HCT116 (cell line): ENCODE measurements at regions not wholly inside any gene's neighbourhood (a gene's known extent, or its start where the extent isn't known, plus 50 kb on each side); places are given as distances from the start of the nearest gene placed in this dataset.

Experiments
- ATAC-seq: fragments of 200-7000 bp; cut with Tn5 transposase; 2 replicates; pipeline ENCODE4 v1.9.1; 2020; ENCODE audit warnings: mild to moderate bottlenecking, moderate library complexity
- BruUV-seq: library from RNA; stranded (reverse); fragments of 400-500 nt; replicated peaks from 2 replicates; lab custom pipeline; 2021; lab: Mats Ljungman, UMichigan
- CTCF ChIA-PET: fragments of 300-600 bp; sonication (Branson Sonifier 250); formaldehyde crosslinking; loops from one replicate; lab custom pipeline; 2021; ENCODE audit warnings: antibody characterized with exemption; lab: Charles Lee
- POLR2A ChIA-PET: fragments of 300-600, 350-600 bp; sonication (Branson Sonifier 250); formaldehyde crosslinking; loops from one replicate; lab custom pipeline; 2021; ENCODE audit warnings: antibody characterized with exemption; lab: Charles Lee
- RAD21 ChIA-PET, 2 experiments: fragments of 300-600 bp; sonication (Branson Sonifier 250); formaldehyde crosslinking; loops; one replicate each; lab custom pipeline; 2023; ENCODE audit warnings: low total read pairs in 2 of 2; ENCODE audit not compliant: uncharacterized antibody in 2 of 2, unreplicated experiment in 2 of 2, low non-redundant PET in 1 of 2; lab: Charles Lee
- DNase-seq: peaks from one replicate; pipeline ENCODE4 v3.0.0-alpha.2; 2010; ENCODE audit warnings: low read depth, low spot score
- H2AFZ ChIP-seq: fragments of 200-600 bp; shearing (Covaris generic), sonication (generic); 2 replicates; pipeline ENCODE4 v1.6.1; 2017; ENCODE audit warnings: low read depth, mixed run types, mixed read lengths, antibody characterized with exemption, low read length; ENCODE audit not compliant: poor library complexity, severe bottlenecking
- H3K27ac ChIP-seq: 2 replicates; pipeline ENCODE4 v1.5.1; 2012; ENCODE audit warnings: low read depth, low read length
- H3K27me3 ChIP-seq: fragments of 200-600 bp; sonication (generic); 2 replicates; pipeline ENCODE4 v1.6.1; 2016; ENCODE audit warnings: mixed run types, low read length, mixed read lengths; ENCODE audit not compliant: insufficient read depth
- H3K36me3 ChIP-seq, 2 experiments: fragments of 200-500 bp in 1 of 2; fragments of 200-600 bp in 1 of 2; sonication (Bioruptor generic) in 1 of 2; sonication (generic) in 1 of 2; 2 replicates each; pipeline versions ENCODE4 v1.5.1 to v1.6.1; 2014 to 2016; ENCODE audit warnings: low read length in 2 of 2, inconsistent platforms in 1 of 2, mixed read lengths in 1 of 2, mixed run types in 1 of 2; ENCODE audit not compliant: insufficient read depth in 2 of 2, control insufficient read depth in 1 of 2
- H3K4me1 ChIP-seq, 2 experiments: fragments of 200-600 bp in 1 of 2; sonication (generic) in 1 of 2; 2 replicates each; pipeline versions ENCODE4 v1.5.1 to v1.6.1; 2012 to 2017; ENCODE audit warnings: low read length in 2 of 2, inconsistent platforms in 1 of 2, mild to moderate bottlenecking in 1 of 2, mixed read lengths in 1 of 2, mixed run types in 1 of 2, moderate library complexity in 1 of 2; ENCODE audit not compliant: insufficient read depth in 2 of 2, control insufficient read depth in 1 of 2
- H3K4me2 ChIP-seq: fragments of 200-600 bp; sonication (generic); 2 replicates; pipeline ENCODE4 v1.6.1; 2017; ENCODE audit warnings: mixed run types, low read length, mixed read lengths
- H3K4me3 ChIP-seq, 2 experiments: fragments of 200-600 bp in 1 of 2; sonication (generic) in 1 of 2; replicated peaks in 1 of 2; 2 replicates each; pipeline ENCODE4 v1.5.1; 2011 to 2016; ENCODE audit warnings: low read length in 2 of 2, control low read depth in 1 of 2, low read depth in 1 of 2, mild to moderate bottlenecking in 1 of 2, mixed read lengths in 1 of 2, mixed run types in 1 of 2
- H3K79me2 ChIP-seq: fragments of 200-600 bp; sonication (generic); 2 replicates; pipeline ENCODE4 v1.6.1; 2017; ENCODE audit warnings: mild to moderate bottlenecking, mixed run types, low read length, moderate library complexity, mixed read lengths; ENCODE audit not compliant: insufficient read depth
- H3K9ac ChIP-seq: fragments of 200-600 bp; sonication (generic); 2 replicates; pipeline ENCODE4 v1.6.1; 2016; ENCODE audit warnings: low read length, mixed read lengths
- H3K9me2 ChIP-seq: fragments of 200-600 bp; sonication (generic), shearing (Covaris generic); 2 replicates; pipeline ENCODE4 v1.6.1; 2017; ENCODE audit warnings: mixed run types, mild to moderate bottlenecking, moderate library complexity; ENCODE audit not compliant: insufficient read depth
- H3K9me3 ChIP-seq, 2 experiments: fragments of 200-500 bp in 1 of 2; fragments of 200-600 bp in 1 of 2; sonication (Bioruptor generic) in 1 of 2; sonication (generic) in 1 of 2; 2 replicates each; pipeline ENCODE4 v1.6.1; 2014 to 2017; ENCODE audit warnings: low read length in 2 of 2, mixed read lengths in 2 of 2, inconsistent platforms in 1 of 2, low read depth in 1 of 2, mild to moderate bottlenecking in 1 of 2, mixed run types in 1 of 2, moderate library complexity in 1 of 2; ENCODE audit not compliant: control insufficient read depth in 1 of 2, insufficient read depth in 1 of 2
- H4K20me1 ChIP-seq: fragments of 200-600 bp; sonication (generic), shearing (Covaris generic); 2 replicates; pipeline ENCODE4 v1.6.1; 2017; ENCODE audit warnings: mixed run types, mild to moderate bottlenecking, moderate library complexity; ENCODE audit not compliant: insufficient read depth
- ATF3 ChIP-seq: IDR thresholded peaks from 2 replicates; pipeline ENCODE4 v1.6.1; 2012
- EGR1 ChIP-seq: IDR thresholded peaks from 2 replicates; pipeline ENCODE4 v1.6.1; 2012; ENCODE audit warnings: low read depth
- EZH2phosphoT487 ChIP-seq: fragments of 200-600 bp; IDR thresholded peaks from 2 replicates; pipeline ENCODE4 v1.6.1; 2018; ENCODE audit warnings: antibody characterized with exemption, borderline replicate concordance
- FOSL1 ChIP-seq: IDR thresholded peaks from 2 replicates; pipeline ENCODE4 v1.6.1; 2012; ENCODE audit warnings: low read depth
- JUND ChIP-seq: IDR thresholded peaks from 2 replicates; pipeline ENCODE4 v1.6.1; 2012
- POLR2A ChIP-seq: IDR thresholded peaks from 2 replicates; pipeline ENCODE4 v1.7.0; 2011; ENCODE audit warnings: borderline replicate concordance; ENCODE audit not compliant: insufficient read depth, insufficient read length; ENCODE audit errors: extremely low read depth
- RAD21 ChIP-seq: IDR thresholded peaks from 2 replicates; pipeline ENCODE4 v1.6.1; 2012; ENCODE audit warnings: low read depth, mild to moderate bottlenecking
- REST ChIP-seq: IDR thresholded peaks from 2 replicates; pipeline ENCODE4 v1.6.1; 2012; ENCODE audit warnings: low read depth
- SP1 ChIP-seq: IDR thresholded peaks from 2 replicates; pipeline ENCODE4 v1.6.1; 2012; ENCODE audit warnings: low read depth
- intact Hi-C: fragments of 100-400 bp; cut with micrococcal nuclease; formaldehyde crosslinking; loops from 2 replicates; pipeline ENCODE4 v1.10.0; 2022

GRCh38 chr4:74546057-74546456 lies 101.1 kb downstream of the AREG start:
- Histone ChIP-seq H4K20me1 (no peaks in the 10 kb centered on the region), H3K4me2 (no peak overlapping the region), H2AFZ (no peak overlapping the region), H3K9ac (0 out of 2 replicates have a peak overlapping the region, but pooled peaks have one; percentile 27), H3K9me3 (no peaks in the 10 kb centered on the region), H3K36me3 (no peaks in the 10 kb centered on the region), H3K27ac (peak overlapping the region; percentile 92; the same call in 1 of the 2 replicates), H3K4me3 (no peak overlapping the region), H3K27me3 (no peaks in the 10 kb centered on the region), H3K79me2 (peaks cover 6% of the 10 kb centered on the region; the same call in 1 of the 2 replicates), H3K4me1 (peaks cover 57 to 79% of the 10 kb centered on the region in 2 experiments), H3K9me2 (no peaks in the 10 kb centered on the region)
- intact Hi-C loops, result no loop called here
- TF ChIP-seq FOSL1, result 0 out of 2 replicates have a peak, but pooled peaks have one; percentile 4
- no peak for TF ChIP-seq POLR2A
- no peak for ATAC-seq
- ChIA-PET CTCF (no interaction called here), RAD21 (no interaction called here), POLR2A (interaction anchor here (2.4 to 7.6 kb wide), 3 partner anchors 8 to 108 kb away, joined by 10 to 145 read pairs (median 26); no protein-coding TSS in a partner anchor)
- DNase-seq, result no peak
- BruUV-seq, result no TSS peak

GRCh38 chr4:74547042-74547441 lies 102.1 kb downstream of the AREG start:
- no peak for ATAC-seq
- CTCF ChIA-PET, result no interaction called here
- no peaks in the 10 kb centered on the region for H3K9me2 ChIP-seq
- no peaks in the 10 kb centered on the region for H3K9me3 ChIP-seq
- TF ChIP-seq ATF3 (no peak), EZH2phosphoT487 (no peak), RAD21 (no peak), REST (no peak), SP1 (no peak), EGR1 (no peak), JUND (no peak)
- TF ChIP-seq, all 23 proteins: peak for 0
- ChIA-PET POLR2A (no interaction called here), RAD21 (no interaction called here)
- no peaks in the 10 kb centered on the region for H3K36me3 ChIP-seq
- BruUV-seq, result no TSS peak
- peak overlapping the region; percentile 92; the same call in 1 of the 2 replicates for H3K27ac ChIP-seq
- peaks cover 47 to 69% of the 10 kb centered on the region in 2 experiments for H3K4me1 ChIP-seq
- H3K79me2 ChIP-seq, result no peaks in the 10 kb centered on the region
- no peak overlapping the region for H3K4me2 ChIP-seq
- intact Hi-C loops, result no loop called here
- H3K9ac ChIP-seq, result peak overlapping the region; percentile 27; the same call in 1 of the 2 replicates
- no peaks in the 10 kb centered on the region for H3K27me3 ChIP-seq
- no peaks in the 10 kb centered on the region for H4K20me1 ChIP-seq
- no peak overlapping the region for H2AFZ ChIP-seq
- no peak for DNase-seq
- no peak overlapping the region for H3K4me3 ChIP-seq
